SH-SY5Y (cell line): ENCODE measurements at regions not wholly inside any gene's neighbourhood (a gene's known extent, or its start where the extent isn't known, plus 50 kb on each side); places are given as distances from the start of the nearest gene placed in this dataset.

Experiments
- GATA2 ChIP-seq: IDR thresholded peaks from 2 replicates; pipeline ENCODE4 v1.6.1; 2011; ENCODE audit warnings: mild to moderate bottlenecking, low read depth, low read length
- GATA3 ChIP-seq: IDR thresholded peaks from 2 replicates; pipeline ENCODE4 v1.6.1; 2011; ENCODE audit warnings: low read depth, mild to moderate bottlenecking, low read length, moderate library complexity

DNA sequence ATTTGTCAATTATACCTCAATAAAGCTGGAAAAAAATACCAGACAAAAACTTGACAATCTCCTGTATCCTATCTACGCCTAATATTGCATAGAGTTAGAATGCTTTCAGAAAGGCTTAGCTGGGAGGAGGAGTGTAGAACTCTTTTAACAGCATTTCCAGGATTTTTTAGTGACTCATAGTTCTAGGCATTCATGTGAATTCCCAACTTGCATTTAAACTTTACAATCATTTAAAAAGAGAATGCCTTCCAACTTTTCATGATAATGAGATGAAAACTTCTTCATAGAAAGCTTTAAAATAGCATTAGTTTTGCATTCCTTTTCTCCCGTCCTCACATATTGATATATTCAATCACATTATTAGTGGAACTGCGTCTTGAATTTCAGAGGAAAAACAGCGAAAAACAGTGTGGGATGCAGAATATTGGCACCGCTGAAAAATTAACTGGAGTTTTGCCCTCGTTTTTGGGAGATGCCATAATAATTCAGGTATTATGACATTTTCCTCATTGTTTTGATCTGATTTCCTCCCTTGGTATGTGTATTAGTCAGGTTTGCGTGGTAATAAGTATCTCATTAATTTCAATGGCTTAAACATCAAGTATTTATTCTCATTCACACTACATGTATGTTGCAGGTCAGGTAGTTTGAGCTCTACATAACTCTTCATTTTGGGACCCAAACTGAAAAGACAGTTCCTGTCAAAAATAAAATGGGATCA is 293.2 kb upstream of the FIGN start:
- TF ChIP-seq GATA2 (no peak), GATA3 (no peak)

DNA sequence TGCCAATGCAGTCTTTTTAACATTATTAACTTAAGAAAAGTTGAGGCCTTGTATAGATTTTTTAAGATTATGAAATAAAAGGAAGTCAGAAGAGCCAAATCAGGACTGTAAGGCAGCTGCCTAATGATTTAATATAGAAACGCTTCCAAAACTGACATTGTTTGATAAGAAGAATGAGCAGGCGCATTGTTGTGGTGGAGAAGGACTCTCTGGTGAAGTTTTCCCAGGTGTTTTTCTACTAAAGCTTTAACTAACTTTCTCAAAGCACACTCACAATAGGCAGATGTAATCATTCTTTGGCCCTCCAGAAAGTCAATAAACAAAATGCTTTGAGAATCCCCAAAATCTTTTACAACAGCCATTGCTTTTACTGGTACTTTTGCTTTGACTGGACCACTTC is 288.6 kb upstream of the FIGN start:
- no peak for TF ChIP-seq GATA2

GRCh38 chr2:164023896-164024295 is 288.1 kb upstream of the FIGN start:
- TF ChIP-seq GATA3 (no peak), GATA2 (no peak)

DNA sequence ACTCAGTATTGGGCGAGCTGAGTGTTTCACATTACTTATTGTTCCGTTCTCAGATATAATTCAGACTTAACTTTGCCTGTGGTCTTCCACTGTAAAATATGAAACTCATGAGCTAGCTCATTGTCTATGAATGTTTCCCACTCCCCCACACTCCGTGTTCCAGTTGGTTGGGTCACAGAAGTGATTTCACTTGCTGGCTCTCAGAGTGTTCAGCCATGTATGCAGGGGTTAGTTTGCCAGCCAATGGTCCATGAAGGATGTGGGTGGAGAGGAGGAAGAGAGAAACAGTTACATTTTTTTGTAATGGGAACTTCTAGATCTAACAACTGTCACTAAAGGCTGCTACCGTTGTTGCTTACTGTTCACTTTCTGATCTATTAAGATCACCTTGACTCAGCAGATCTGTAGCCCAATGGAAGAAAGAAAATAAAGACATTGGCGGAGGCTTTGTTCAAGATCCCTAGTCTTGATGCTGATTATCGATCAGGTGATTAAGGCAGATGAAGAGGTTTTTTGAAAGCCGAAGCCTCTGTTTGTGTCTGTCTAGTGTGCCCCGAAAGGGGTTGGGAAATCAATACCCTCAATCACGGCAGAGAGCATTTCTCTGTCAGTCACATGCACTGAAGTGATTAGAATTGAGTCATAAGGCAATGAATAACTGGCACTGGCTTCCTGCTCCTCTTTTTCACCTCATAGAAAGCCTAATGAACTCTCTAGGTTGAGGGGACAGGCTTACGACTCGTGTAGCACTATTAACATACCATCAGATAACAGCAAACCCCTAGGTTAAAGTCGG is 279.7 kb upstream of the FIGN start:
- TF ChIP-seq GATA3 (no peak), GATA2 (no peak)

GRCh38 chr2:164014791-164015190 is 279.0 kb upstream of the FIGN start:
- no peak for TF ChIP-seq GATA2
- TF ChIP-seq GATA3: no peak

- TF ChIP-seq GATA2 (no peak), GATA3 (no peak)
Measured at GRCh38 chr2:164014068-164014731, 278.4 kb upstream of the FIGN start.

- no peak for TF ChIP-seq GATA2
- TF ChIP-seq GATA3: no peak
Measured at GRCh38 chr2:164012581-164012980, 276.8 kb upstream of the FIGN start.

GRCh38 chr2:164009756-164010337 is 274.0 kb upstream of the FIGN start:
- TF ChIP-seq GATA2 (no peak), GATA3 (no peak)

GRCh38 chr2:164008752-164009151 is 272.9 kb upstream of the FIGN start:
- TF ChIP-seq GATA2 (no peak), GATA3 (no peak)

- TF ChIP-seq GATA2 (no peak), GATA3 (no peak)
Measured at GRCh38 chr2:164006704-164007103, 270.9 kb upstream of the FIGN start.

- no peak for TF ChIP-seq GATA3
- no peak for TF ChIP-seq GATA2
Measured at GRCh38 chr2:164000176-164000575, 264.4 kb upstream of the FIGN start.

DNA sequence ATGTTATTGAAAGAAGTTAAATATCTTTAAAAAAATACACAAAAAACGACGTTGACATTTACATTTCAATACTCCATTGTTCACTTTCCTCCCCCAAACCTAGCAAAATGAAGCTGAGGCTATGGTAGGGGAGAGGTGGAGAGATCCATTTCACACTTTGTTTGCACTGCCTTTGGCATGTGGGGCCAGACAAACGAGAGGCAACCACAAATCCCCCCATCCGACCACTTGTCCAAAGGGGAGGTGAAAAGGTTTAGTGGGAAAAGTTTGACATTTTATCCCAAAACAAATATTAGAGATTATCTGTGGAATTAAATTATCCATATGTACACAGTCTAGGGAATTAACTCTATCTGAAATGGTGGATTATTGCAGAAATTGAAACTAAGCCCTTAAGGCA is 261.7 kb upstream of the FIGN start:
- TF ChIP-seq GATA3 (no peak), GATA2 (no peak)

DNA sequence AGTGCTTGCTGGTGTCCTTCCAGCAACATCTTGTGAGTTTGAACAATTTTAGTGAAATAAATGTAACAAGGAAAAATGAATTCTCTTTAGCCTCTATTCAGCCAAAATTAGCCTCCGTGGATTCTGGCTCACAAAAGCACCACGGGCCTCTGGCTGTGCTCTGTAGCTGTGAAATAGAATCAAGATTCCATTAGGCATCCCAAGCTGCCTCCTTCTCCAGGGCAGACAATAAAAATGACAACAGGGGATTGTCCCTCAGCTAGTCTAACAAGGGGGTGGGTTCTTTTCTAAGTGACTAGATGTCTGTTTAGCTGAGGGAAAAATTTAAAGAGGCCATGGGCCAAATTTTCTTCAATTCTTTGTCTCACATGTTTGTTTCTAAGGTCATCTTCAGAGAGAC is 254.7 kb upstream of the FIGN start:
- TF ChIP-seq GATA3: no peak
- TF ChIP-seq GATA2: no peak

DNA sequence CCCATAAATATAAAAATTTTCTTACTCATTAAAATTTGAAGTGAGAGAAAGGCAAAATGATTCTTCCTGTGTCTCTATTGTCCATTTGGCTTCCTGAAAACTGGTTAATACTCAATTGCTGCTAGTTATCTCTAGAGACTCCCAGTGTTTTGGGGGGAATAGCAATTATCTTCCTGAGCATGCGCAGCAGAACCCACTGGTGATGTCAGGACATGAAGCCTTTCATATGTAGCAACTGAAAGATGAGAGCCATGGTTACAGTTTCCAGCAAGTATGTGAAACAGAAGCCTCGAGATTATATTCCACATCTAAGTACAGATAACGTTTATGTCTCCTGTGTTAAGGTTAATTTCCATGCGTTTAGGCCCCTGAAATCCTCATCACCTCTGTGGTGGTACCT is 254.3 kb upstream of the FIGN start:
- TF ChIP-seq GATA3 (no peak), GATA2 (no peak)

GRCh38 chr2:163987175-163987940 is 251.6 kb upstream of the FIGN start:
- no peak for TF ChIP-seq GATA2
- no peak for TF ChIP-seq GATA3
